ENCODE measurements at regions not wholly inside any gene's neighbourhood (a gene's known extent, or its start where the extent isn't known, plus 50 kb on each side); places are given as distances from the start of the nearest gene placed in this dataset.

DNA sequence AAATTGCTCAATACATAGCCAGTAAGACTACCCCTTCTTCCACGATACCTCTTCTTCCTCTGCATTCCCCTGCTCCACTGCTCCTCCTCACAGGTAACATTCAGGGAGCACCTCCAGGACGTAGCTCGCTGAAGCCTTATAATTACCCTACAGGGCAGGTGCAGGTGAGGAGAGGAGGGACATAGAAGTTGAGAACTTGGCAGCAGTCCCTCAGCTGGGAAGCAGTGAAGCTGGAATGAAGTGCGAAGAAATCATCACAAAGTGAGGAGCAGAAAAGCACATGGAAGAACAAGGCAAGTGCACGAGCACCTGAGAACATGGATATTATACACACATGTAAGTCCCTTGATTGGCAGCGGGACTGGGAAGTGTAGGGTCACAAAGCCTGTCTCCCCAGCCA is 118.2 kb downstream of the HSD17B3 start:
- no peak for DNase-seq (ENCODE audit: low read depth in 2 of 2)

DNA sequence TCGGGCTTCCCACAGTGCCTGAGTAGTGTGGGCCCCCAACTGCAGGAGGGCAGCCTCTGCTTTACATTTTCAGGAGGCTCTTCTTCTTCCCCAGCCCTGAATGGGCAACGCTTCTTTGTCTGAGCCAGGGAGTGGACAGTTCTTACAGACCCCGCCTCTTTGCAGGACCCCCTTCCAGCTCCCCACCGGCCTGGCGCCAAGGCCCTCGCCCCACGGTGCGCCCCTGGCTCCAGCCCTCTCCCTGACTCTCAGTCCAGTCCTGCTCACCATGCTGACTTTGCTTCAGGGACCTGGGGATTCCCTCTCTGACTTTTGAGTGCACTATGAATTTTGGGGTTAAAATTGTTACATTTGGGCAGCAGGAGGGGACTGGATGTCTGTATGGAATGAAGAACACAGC is 123.8 kb downstream of the HSD17B3 start:
- no peak for DNase-seq (ENCODE audit: low read depth in 2 of 2)

- no peak for DNase-seq (ENCODE audit: low read depth in 2 of 2)
Observed at GRCh38 chr9:96177719-96178028, 124.3 kb downstream of the HSD17B3 start.

GRCh38 chr9:96177005-96177718 is 124.8 kb downstream of the HSD17B3 start:
- no peak for DNase-seq (ENCODE audit: low read depth in 2 of 2)

GRCh38 chr9:96175796-96176195 is 126.2 kb downstream of the HSD17B3 start:
- no peak for DNase-seq (ENCODE audit: low read depth in 2 of 2)

DNA sequence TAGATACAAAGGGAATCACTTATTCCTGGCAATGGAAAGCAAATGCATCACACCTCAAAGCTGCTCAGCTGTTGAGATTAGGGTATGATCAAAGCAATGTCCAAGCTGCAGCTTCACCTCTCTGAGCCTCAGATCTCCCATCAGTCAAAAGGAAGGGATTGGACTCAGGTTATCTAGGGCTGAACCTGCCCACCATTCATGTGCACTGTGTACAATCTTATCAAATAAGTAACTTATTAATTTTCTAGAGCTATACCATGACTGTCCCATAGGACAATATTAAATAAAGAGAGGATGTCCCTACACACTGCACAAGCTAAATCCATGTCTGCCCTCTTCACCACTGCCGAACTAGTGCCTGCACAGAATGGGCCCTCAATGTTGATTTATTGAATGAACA is 127.0 kb downstream of the HSD17B3 start:
- DNase-seq (ENCODE audit: low read depth in 2 of 2) = no peak

GRCh38 chr9:96174371-96174770 is 127.6 kb downstream of the HSD17B3 start:
- no peak for DNase-seq (ENCODE audit: low read depth in 2 of 2)

DNA sequence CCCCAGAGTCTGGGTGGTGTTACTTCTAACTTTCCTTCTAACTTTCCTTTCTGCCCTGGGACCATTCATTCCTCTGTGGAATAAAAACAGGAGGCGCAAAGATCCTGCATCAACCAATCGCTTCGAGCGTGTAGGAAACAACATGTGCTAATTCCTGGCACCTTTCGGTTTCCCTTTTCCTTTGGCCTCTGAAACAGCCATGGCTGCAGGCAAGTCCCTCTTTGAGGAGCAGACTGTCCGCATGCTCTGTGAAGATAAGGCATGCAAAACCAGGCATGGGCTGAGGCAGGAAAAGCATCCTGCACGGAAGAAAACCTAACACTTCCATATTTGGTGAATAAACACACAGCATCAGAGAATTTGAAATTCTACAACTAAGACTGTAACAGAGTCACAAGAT is 128.3 kb downstream of the HSD17B3 start:
- no peak for DNase-seq (ENCODE audit: low read depth in 2 of 2)

- no peak for DNase-seq (ENCODE audit: low read depth in 2 of 2)
Observed at GRCh38 chr9:96172797-96173196, 129.2 kb downstream of the HSD17B3 start.

DNA sequence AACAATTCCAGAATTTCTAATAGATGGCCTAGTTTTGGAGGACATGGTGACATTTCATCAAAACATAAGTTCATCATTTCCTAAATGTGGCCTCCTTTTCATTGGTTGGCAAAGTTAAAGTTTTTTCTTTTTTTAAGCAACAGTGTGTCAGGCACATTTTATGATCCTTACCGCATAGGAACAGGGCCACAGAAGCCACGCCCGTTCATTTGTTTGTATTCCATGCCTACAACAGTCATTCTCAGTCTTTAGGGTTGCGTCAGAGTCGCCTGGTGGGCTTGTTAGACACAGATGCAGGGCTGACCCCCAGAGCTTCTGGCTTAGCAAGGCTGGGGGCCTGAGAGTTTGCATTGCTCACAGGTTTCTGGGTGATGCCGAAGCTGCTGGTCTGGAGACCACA is 130.2 kb downstream of the HSD17B3 start:
- no peak for DNase-seq (ENCODE audit: low read depth in 2 of 2)

DNA sequence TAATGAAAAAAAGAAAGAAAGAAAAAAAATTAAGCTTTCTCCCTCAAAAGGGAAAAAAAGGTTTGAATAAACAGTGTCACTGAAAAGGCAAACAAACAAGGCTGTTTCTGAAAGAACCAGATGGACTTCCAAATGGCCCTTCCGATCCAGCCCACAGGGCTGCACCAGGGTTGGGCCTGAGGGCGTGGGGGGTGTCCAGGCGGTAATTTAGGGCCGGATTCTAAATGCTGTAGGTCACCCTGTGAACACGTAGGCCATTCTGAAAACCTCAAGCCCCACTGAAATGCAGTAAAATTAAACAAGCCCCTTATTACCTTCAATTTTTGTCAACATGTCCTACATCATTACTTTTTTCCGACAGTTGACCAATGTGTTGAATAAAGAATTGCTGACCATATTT is 132.1 kb downstream of the HSD17B3 start:
- no peak for DNase-seq (ENCODE audit: low read depth in 2 of 2)

- DNase-seq (ENCODE audit: low read depth in 2 of 2) = no peak
Observed at GRCh38 chr9:96169484-96169883, 132.5 kb downstream of the HSD17B3 start.

GRCh38 chr9:96168882-96169281 is 133.1 kb downstream of the HSD17B3 start:
- no peak for DNase-seq (ENCODE audit: low read depth in 2 of 2)

DNA sequence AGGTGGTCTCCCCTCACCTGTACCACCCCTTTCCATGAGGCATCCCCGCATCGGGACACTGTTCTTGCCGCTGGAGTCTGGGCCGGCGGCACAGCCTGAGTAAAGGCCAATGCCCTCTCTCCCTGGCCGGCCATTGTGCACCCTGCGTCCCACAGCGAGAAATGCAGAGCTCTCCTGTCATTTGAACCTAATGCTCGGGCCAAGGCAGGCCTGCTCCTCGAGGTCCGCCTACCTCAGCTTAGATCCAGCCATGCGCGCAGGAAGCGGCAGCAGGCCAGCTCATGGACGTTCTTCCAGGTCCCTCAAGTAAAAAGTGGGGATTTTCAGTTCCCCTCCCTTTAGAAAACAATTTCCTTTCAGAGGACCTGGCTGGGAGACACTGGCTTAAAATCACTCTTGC is 135.0 kb downstream of the HSD17B3 start:
- DNase-seq (ENCODE audit: low read depth in 2 of 2) = no peak

DNA sequence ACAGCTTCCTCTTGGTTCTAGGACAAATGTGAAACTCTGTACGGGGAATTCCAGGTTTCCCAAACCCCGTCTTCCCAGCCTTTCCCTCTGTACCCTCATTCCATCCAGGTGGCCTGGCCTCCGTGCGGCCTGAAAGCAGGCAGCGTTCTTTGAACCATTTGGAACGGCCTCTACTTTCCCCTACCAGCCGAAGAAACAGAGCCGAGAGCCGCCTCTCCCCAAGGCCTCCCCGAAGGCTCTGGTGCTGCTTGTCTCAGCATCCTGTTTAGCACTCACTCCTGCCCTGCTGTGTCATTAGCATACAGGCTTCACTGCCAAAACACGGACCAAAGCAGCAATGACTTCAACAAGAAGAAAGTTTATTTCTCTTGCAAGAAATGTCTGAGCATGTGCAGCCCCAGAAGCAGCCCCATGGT is 137.7 kb downstream of the HSD17B3 start:
- DNase-seq (ENCODE audit: low read depth in 2 of 2) = no peak

DNA sequence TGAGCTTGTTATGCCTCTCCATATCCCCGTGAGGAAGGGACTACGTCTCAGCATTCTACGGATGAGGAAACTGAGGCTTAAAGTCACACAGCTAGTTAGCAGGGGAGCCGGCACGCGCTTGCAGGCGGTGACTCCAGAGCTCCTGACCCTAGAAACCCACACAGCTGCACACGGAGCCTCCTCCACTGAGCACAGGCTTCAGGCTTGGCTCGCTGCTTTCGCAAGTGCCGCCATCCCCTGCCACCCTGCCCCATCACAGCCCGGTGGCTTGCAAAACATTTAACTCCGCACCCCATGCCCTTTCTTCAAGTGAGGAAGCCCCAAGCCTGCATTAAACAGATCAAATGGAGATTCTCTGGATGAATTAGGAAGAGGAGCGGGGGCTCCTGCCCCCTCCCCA is 138.3 kb downstream of the HSD17B3 start:
- DNase-seq (ENCODE audit: low read depth in 2 of 2) = no peak

DNA sequence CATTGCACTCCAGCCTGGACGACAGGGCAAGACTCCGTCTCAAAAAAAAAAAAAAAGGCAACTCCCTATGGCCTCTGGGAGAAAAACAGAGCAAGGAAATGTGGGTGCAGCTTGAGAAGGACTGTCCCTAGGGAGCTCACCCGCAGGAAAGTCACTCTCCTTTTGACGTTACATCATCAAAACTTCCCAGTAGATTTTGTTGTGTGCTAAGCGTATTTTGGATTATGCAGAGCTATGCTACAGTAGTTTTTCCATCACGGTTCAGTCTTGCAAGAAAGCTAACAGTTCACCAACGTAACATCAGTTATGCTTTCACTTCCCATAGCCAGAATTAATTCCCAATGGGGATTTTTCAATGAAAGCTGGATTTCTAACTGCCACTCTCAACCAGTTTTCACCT is 138.8 kb downstream of the HSD17B3 start:
- no peak for DNase-seq (ENCODE audit: low read depth in 2 of 2)

GRCh38 chr9:96161819-96162218 is 140.2 kb downstream of the HSD17B3 start:
- no peak for DNase-seq (ENCODE audit: low read depth in 2 of 2)

DNA sequence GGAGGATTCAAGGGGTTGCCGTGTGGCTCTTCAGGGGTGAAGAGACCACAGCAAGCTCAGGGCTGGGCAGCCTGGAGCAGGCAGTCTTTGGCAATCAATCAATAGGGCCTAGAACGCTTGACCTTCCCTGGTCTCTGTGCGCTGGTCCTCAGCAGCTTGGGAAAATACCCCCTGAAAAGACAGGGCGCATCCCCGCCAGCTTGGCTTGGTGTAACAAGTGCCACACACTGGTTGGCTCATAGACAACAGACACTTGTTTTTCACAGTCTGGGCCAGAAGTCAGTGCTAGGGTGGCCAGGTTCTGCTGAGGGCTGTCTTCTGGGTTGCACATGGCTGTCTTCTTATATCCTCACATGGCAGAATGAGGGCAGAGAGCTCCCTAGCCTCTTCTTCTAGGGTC is 141.1 kb downstream of the HSD17B3 start:
- no peak for DNase-seq (ENCODE audit: low read depth in 2 of 2)

- no peak for DNase-seq (ENCODE audit: low read depth in 2 of 2)
Observed at GRCh38 chr9:96160168-96160567, 141.8 kb downstream of the HSD17B3 start.

DNA sequence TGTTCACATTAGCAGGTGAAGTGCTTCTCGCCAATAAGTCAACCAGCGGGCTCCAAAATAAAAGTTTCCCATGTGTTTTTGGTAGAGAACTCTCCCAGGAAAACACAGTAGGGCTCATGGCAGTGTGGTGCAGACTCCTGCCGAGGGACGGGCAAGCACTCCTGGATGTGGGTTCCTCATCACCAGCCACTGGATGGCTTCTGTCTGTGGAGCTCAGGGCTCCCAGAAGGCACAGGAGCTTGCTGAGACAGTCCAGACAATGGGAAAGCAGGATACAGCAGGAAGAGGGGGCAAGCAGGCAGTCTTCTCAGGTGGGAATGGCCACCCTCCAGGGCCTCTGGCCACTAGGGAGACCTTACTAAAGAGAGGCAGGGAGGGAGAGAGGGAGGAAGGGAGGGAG is 142.4 kb downstream of the HSD17B3 start:
- no peak for DNase-seq (ENCODE audit: low read depth in 2 of 2)

DNA sequence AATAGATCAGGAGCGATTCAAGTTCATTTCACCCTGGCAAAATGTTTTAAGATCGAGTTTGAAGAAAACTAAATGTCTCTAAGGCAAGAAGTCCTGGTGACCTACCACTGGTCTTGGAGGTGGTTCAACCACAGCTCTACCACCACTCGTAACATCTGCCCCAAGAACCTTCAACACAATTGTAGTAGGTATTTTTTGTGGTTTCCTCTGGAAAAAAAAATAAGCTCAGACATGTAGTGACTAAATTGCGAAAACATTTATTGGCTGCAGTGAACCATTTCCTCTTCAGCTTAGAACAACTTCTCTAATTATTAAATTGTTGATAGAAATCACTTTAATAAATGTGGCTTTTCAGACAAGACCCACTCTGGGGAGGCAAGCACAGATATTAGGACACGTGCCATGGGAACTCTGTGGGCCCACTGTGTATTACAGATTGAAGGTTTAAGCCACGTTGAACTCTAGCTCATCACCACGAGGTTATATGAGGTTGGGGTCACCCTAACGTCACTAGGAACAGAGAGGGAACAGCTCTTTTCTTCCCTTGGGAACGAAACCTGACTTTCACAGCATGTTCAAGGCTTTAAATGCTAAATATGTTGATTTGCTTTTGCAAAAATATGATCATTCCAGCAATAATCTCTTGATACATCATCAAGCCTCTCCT is 142.9 kb downstream of the HSD17B3 start:
- no peak for DNase-seq (ENCODE audit: low read depth in 2 of 2)

GRCh38 chr9:96158147-96158546 is 143.8 kb downstream of the HSD17B3 start:
- DNase-seq (ENCODE audit: low read depth in 2 of 2) = no peak

DNA sequence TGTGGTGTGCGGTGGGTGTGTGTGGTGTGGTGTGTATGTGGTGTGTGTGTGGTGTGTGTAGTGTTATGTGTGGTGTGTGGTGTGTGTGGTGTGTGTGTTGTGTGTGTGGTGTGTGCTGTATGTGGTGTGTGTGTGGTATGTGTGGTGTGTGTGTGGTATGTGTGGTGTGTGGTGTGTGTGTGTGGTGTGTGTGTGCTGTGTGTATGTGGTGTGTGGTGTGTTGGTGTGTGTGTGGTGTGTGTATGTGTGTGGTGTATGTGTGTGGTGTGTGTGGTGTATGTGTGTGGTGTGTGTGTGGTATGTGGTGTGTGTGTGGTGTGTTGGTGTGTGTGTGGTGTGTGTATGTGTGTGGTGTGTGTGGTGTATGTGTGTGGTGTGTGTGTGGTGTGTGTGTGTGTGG is 144.3 kb downstream of the HSD17B3 start:
- no peak for DNase-seq (ENCODE audit: low read depth in 2 of 2)

Data from activated CD8-positive, alpha-beta memory T cell treated with anti-CD3 and anti-CD28 coated beads for 4 hours (primary cell).